HUDEP-2 (cell line): ENCODE measurements at regions not wholly inside any gene's neighbourhood (a gene's known extent, or its start where the extent isn't known, plus 50 kb on each side); places are given as distances from the start of the nearest gene placed in this dataset.
"Not testable (repeated sequence)": the region's sequence is repeated elsewhere in the genome, so short reads cannot be mapped to it uniquely, and the experiment has no call there.

Source experiments
- DNase-seq, 76 experiments: peaks; one replicate each; lab custom pipeline; 2025; ENCODE audit not compliant: unreplicated experiment in 76 of 76; lab: John Stamatoyannopoulos, UW

- not testable (repeated sequence) for DNase-seq
Observed at GRCh38 chr1:228796945-228797344, 61.7 kb downstream of the RHOU start.

- DNase-seq: no peak
Observed at GRCh38 chr1:228798035-228798434, 62.8 kb downstream of the RHOU start.

- no peak for DNase-seq
Observed at GRCh38 chr1:228798548-228798947, 63.3 kb downstream of the RHOU start.

GRCh38 chr1:228799924-228800323, 64.6 kb downstream of the RHOU start:
- no peak for DNase-seq

GRCh38 chr1:228801068-228801467, 65.8 kb downstream of the RHOU start:
- DNase-seq: no peak

- DNase-seq: no peak
Observed at GRCh38 chr1:228802386-228803220, 67.3 kb downstream of the RHOU start.

- DNase-seq: no peak
Observed at GRCh38 chr1:228803421-228803820, 68.1 kb downstream of the RHOU start.

- no peak for DNase-seq
Observed at GRCh38 chr1:228804173-228804572, 68.9 kb downstream of the RHOU start.

GRCh38 chr1:228804640-228805413, 69.5 kb downstream of the RHOU start:
- no peak for DNase-seq

GRCh38 chr1:228807904-228808605, 72.8 kb downstream of the RHOU start:
- no peak for DNase-seq

GRCh38 chr1:228809621-228810394, 74.5 kb downstream of the RHOU start:
- DNase-seq: no peak

GRCh38 chr1:228810395-228810758, 75.1 kb downstream of the RHOU start:
- no peak for DNase-seq

- no peak for DNase-seq
Observed at GRCh38 chr1:228810878-228811711, 75.8 kb downstream of the RHOU start.

GRCh38 chr1:228811712-228812305, 76.5 kb downstream of the RHOU start:
- no peak for DNase-seq

- DNase-seq: no peak
Observed at GRCh38 chr1:228812961-228813360, 77.7 kb downstream of the RHOU start.

- DNase-seq: no peak
Observed at GRCh38 chr1:228814176-228814575, 78.9 kb downstream of the RHOU start.

- no peak for DNase-seq
Observed at GRCh38 chr1:228818296-228818695, 83.0 kb downstream of the RHOU start.

GRCh38 chr1:228818928-228819630, 83.8 kb downstream of the RHOU start:
- no peak for DNase-seq

GRCh38 chr1:228821252-228821651, 86.0 kb downstream of the RHOU start:
- no peak for DNase-seq
